ENCODE measurements at regions not wholly inside any gene's neighbourhood (a gene's known extent, or its start where the extent isn't known, plus 50 kb on each side); places are given as distances from the start of the nearest gene placed in this dataset.

- no peak for DNase-seq
Measured at GRCh38 chr9:11726659-11727058, 966.5 kb upstream of the TYRP1 start.

GRCh38 chr9:11735391-11735790 is 957.8 kb upstream of the TYRP1 start:
- no peak for DNase-seq

- DNase-seq = no peak
Measured at GRCh38 chr9:11742471-11742870, 950.7 kb upstream of the TYRP1 start.

GRCh38 chr9:11743356-11743755 is 949.8 kb upstream of the TYRP1 start:
- DNase-seq = no peak

GRCh38 chr9:11749396-11749795 is 943.8 kb upstream of the TYRP1 start:
- no peak for DNase-seq

- no peak for DNase-seq
Measured at GRCh38 chr9:11755951-11756350, 937.2 kb upstream of the TYRP1 start.

GRCh38 chr9:11757408-11757807 is 935.8 kb upstream of the TYRP1 start:
- DNase-seq = no peak

GRCh38 chr9:11758016-11758415 is 935.2 kb upstream of the TYRP1 start:
- DNase-seq = peak; percentile 37

GRCh38 chr9:11779971-11780370 is 913.2 kb upstream of the TYRP1 start:
- no peak for DNase-seq

GRCh38 chr9:11792870-11793269 is 900.3 kb upstream of the TYRP1 start:
- DNase-seq = no peak

- DNase-seq = no peak
Measured at GRCh38 chr9:11794984-11795383, 898.2 kb upstream of the TYRP1 start.

GRCh38 chr9:11805969-11806368 is 887.2 kb upstream of the TYRP1 start:
- no peak for DNase-seq

GRCh38 chr9:11821306-11821975 is 871.7 kb upstream of the TYRP1 start:
- DNase-seq = no peak

GRCh38 chr9:11828201-11828600 is 865.0 kb upstream of the TYRP1 start:
- no peak for DNase-seq

- no peak for DNase-seq
Measured at GRCh38 chr9:11833056-11833455, 860.1 kb upstream of the TYRP1 start.

GRCh38 chr9:11868795-11869194 is 824.4 kb upstream of the TYRP1 start:
- no peak for DNase-seq

- DNase-seq = no peak
Measured at GRCh38 chr9:11871852-11872251, 821.3 kb upstream of the TYRP1 start.

GRCh38 chr9:11872471-11872870 is 820.7 kb upstream of the TYRP1 start:
- DNase-seq = no peak

- DNase-seq = no peak
Measured at GRCh38 chr9:11874414-11874813, 818.8 kb upstream of the TYRP1 start.

- no peak for DNase-seq
Measured at GRCh38 chr9:11892401-11892800, 800.8 kb upstream of the TYRP1 start.

- no peak for DNase-seq
Measured at GRCh38 chr9:11893331-11893730, 799.9 kb upstream of the TYRP1 start.

GRCh38 chr9:11894136-11894535 is 799.0 kb upstream of the TYRP1 start:
- DNase-seq = no peak

- no peak for DNase-seq
Measured at GRCh38 chr9:11902610-11903009, 790.6 kb upstream of the TYRP1 start.

- DNase-seq = no peak
Measured at GRCh38 chr9:11915699-11916098, 777.5 kb upstream of the TYRP1 start.
